ENCODE measurements at regions not wholly inside any gene's neighbourhood (a gene's known extent, or its start where the extent isn't known, plus 50 kb on each side); places are given as distances from the start of the nearest gene placed in this dataset.

DNA sequence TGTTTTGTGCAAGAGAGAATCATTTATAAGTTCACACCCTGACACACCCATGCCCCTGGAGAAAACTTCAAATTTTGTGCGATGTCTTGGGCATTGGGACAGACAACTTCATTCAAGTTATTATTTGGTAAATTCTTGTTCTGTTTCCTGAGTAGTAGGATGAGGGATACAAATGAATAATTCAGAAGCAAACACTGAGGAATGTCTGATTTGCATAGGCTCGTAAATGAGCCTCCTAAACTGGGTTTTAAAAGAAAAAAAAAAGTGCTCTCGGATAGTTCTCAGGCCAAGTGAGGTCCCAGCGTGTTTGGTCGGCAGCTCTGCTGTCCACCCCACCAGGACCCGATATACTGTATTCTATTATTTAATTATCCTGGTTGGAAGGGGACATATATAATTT is 134.7 kb upstream of the CPM start:
- TF ChIP-seq, protein P1, sequence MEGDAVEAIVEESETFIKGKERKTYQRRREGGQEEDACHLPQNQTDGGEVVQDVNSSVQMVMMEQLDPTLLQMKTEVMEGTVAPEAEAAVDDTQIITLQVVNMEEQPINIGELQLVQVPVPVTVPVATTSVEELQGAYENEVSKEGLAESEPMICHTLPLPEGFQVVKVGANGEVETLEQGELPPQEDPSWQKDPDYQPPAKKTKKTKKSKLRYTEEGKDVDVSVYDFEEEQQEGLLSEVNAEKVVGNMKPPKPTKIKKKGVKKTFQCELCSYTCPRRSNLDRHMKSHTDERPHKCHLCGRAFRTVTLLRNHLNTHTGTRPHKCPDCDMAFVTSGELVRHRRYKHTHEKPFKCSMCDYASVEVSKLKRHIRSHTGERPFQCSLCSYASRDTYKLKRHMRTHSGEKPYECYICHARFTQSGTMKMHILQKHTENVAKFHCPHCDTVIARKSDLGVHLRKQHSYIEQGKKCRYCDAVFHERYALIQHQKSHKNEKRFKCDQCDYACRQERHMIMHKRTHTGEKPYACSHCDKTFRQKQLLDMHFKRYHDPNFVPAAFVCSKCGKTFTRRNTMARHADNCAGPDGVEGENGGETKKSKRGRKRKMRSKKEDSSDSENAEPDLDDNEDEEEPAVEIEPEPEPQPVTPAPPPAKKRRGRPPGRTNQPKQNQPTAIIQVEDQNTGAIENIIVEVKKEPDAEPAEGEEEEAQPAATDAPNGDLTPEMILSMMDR (IDR thresholded peaks at IDR 0.05), result no peak
- TF ChIP-seq POLR2A (IDR thresholded peaks at IDR 0.05), result no peak
